Smooth muscle cell (in vitro differentiated cells): ENCODE measurements at regions not wholly inside any gene's neighbourhood (a gene's known extent, or its start where the extent isn't known, plus 50 kb on each side); places are given as distances from the start of the nearest gene placed in this dataset.
A peak's percentile ranks its signal among the peaks of the same experiment; 100 is the strongest.

Experiments
- DNase-seq: peaks from one replicate; lab custom pipeline; 2025; ENCODE audit not compliant: unreplicated experiment; lab: John Stamatoyannopoulos, UW
- H2AFZ ChIP-seq: fragments of 200-600 bp; sonication (generic); 2 replicates; pipeline ENCODE4 v1.6.0; 2016; ENCODE audit warnings: antibody characterized with exemption, low read depth, mild to moderate bottlenecking
- H3F3A ChIP-seq: fragments of 200-600 bp; sonication (generic); 2 replicates; pipeline ENCODE4 v1.6.0; 2017; ENCODE audit warnings: antibody characterized with exemption, low read depth
- H3K27ac ChIP-seq: fragments of 200-600 bp; sonication (generic); 2 replicates; pipeline ENCODE4 v1.5.1; 2016; ENCODE audit warnings: low read depth, mild to moderate bottlenecking
- H3K27me3 ChIP-seq: fragments of 200-600 bp; sonication (generic); 2 replicates; pipeline ENCODE4 v1.6.1; 2016; ENCODE audit warnings: low read depth, mild to moderate bottlenecking
- H3K36me3 ChIP-seq: fragments of 200-600 bp; sonication (generic); 2 replicates; pipeline ENCODE4 v1.5.1; 2016; ENCODE audit warnings: low read depth
- H3K4me1 ChIP-seq: fragments of 200-600 bp; sonication (generic); 2 replicates; pipeline ENCODE4 v1.5.1; 2016; ENCODE audit warnings: low read depth
- H3K4me2 ChIP-seq: fragments of 200-600 bp; sonication (generic); 2 replicates; pipeline ENCODE4 v1.6.0; 2016; ENCODE audit warnings: mild to moderate bottlenecking
- H3K4me3 ChIP-seq: fragments of 200-600 bp; sonication (generic); 2 replicates; pipeline ENCODE4 v1.5.1; 2016; ENCODE audit warnings: mild to moderate bottlenecking
- H3K79me2 ChIP-seq: fragments of 200-600 bp; sonication (generic); 2 replicates; pipeline ENCODE4 v1.6.0; 2016; ENCODE audit warnings: low read depth, mild to moderate bottlenecking
- H3K9ac ChIP-seq: fragments of 200-600 bp; sonication (generic); 2 replicates; pipeline ENCODE4 v1.6.0; 2016; ENCODE audit warnings: low read depth
- H3K9me3 ChIP-seq: fragments of 200-600 bp; sonication (generic); replicated peaks from 2 replicates; pipeline ENCODE4 v1.5.1; 2016; ENCODE audit warnings: low read depth
- H4K20me1 ChIP-seq: fragments of 200-600 bp; sonication (generic); 2 replicates; pipeline ENCODE4 v1.6.0; 2016; ENCODE audit warnings: low read depth
- CTCF ChIP-seq: fragments of 200-600 bp; sonication (generic); IDR thresholded peaks from 2 replicates; pipeline ENCODE4 v1.5.1; 2017; ENCODE audit warnings: borderline replicate concordance, mild to moderate bottlenecking, antibody characterized with exemption; ENCODE audit not compliant: insufficient read depth, poor library complexity, severe bottlenecking
- WGBS: methylation state at CpG from one replicate; pipeline ENCODE4 v1.1.7; 2016; ENCODE audit warnings: low lambda C conversion rate; 5-methylcytosine and 5-hydroxymethylcytosine counted together

- Histone ChIP-seq H3K4me2 (no peak overlapping the region), H2AFZ (no peak overlapping the region), H3K27me3 (no peaks in the 10 kb centered on the region), H4K20me1 (no peaks in the 10 kb centered on the region), H3K4me3 (no peak overlapping the region), H3K27ac (no peak overlapping the region), H3K9ac (no peak overlapping the region), H3K4me1 (no peaks in the 10 kb centered on the region), H3K79me2 (no peaks in the 10 kb centered on the region), H3K9me3 (no peaks in the 10 kb centered on the region), H3F3A (no peaks in the 10 kb centered on the region), H3K36me3 (no peaks in the 10 kb centered on the region)
- 87% methylated on average over 2 of the region's 2 CpGs for WGBS
- no peak for DNase-seq
- TF ChIP-seq CTCF = no peak
Measured at GRCh38 chr16:49193596-49193995, 88.0 kb downstream of the CBLN1 start.

GRCh38 chr16:49189286-49189685 lies 92.4 kb downstream of the CBLN1 start:
- 33% methylated on average over 1 of the region's 1 CpG for WGBS
- Histone ChIP-seq H2AFZ (no peak overlapping the region), H3K4me2 (no peak overlapping the region), H3K9ac (no peak overlapping the region), H3K4me3 (no peak overlapping the region), H3K27me3 (peaks cover 9% of the 10 kb centered on the region), H3K36me3 (no peaks in the 10 kb centered on the region), H3F3A (no peaks in the 10 kb centered on the region), H3K79me2 (no peaks in the 10 kb centered on the region), H3K27ac (no peak overlapping the region), H3K4me1 (no peaks in the 10 kb centered on the region), H4K20me1 (no peaks in the 10 kb centered on the region), H3K9me3 (peaks cover 6% of the 10 kb centered on the region)
- DNase-seq = no peak
- TF ChIP-seq CTCF = no peak

- H3K27ac ChIP-seq = no peak overlapping the region
- H3K4me3 ChIP-seq = no peak overlapping the region
- H3K79me2 ChIP-seq = no peaks in the 10 kb centered on the region
- 38% methylated on average over 5 of the region's 5 CpGs for WGBS
- H3K9ac ChIP-seq = no peak overlapping the region
- peak; percentile 27 for TF ChIP-seq CTCF
- no peaks in the 10 kb centered on the region for H3K36me3 ChIP-seq
- H2AFZ ChIP-seq = no peak overlapping the region
- no peaks in the 10 kb centered on the region for H3K4me1 ChIP-seq
- H4K20me1 ChIP-seq = no peaks in the 10 kb centered on the region
- peaks cover 6% of the 10 kb centered on the region for H3K9me3 ChIP-seq
- no peak for DNase-seq
- no peaks in the 10 kb centered on the region for H3F3A ChIP-seq
- no peak overlapping the region for H3K4me2 ChIP-seq
- H3K27me3 ChIP-seq = peaks cover 9% of the 10 kb centered on the region
Measured at GRCh38 chr16:49183911-49184310, 97.7 kb downstream of the CBLN1 start.

GRCh38 chr16:49181791-49182518 lies 99.7 kb downstream of the CBLN1 start:
- no peak for TF ChIP-seq CTCF
- H3K4me3 ChIP-seq = no peak overlapping the region
- H2AFZ ChIP-seq = no peak overlapping the region
- H4K20me1 ChIP-seq = no peaks in the 10 kb centered on the region
- no peaks in the 10 kb centered on the region for H3K36me3 ChIP-seq
- no peak overlapping the region for H3K9ac ChIP-seq
- H3K9me3 ChIP-seq = no peaks in the 10 kb centered on the region
- no peaks in the 10 kb centered on the region for H3F3A ChIP-seq
- no peaks in the 10 kb centered on the region for H3K79me2 ChIP-seq
- peaks cover 9% of the 10 kb centered on the region for H3K27me3 ChIP-seq
- no peaks in the 10 kb centered on the region for H3K4me1 ChIP-seq
- 47% methylated on average over 8 of the region's 8 CpGs for WGBS
- H3K27ac ChIP-seq = no peak overlapping the region
- no peak for DNase-seq
- no peak overlapping the region for H3K4me2 ChIP-seq
